TTC549 (cell line): ENCODE measurements at regions not wholly inside any gene's neighbourhood (a gene's known extent, or its start where the extent isn't known, plus 50 kb on each side); places are given as distances from the start of the nearest gene placed in this dataset.

ENCODE experiments used
- FAIRE-seq: peaks from 2 replicates; lab custom pipeline; 2012; peaks lifted over from hg19 to GRCh38; lab: Jason Lieb, UNC

DNA sequence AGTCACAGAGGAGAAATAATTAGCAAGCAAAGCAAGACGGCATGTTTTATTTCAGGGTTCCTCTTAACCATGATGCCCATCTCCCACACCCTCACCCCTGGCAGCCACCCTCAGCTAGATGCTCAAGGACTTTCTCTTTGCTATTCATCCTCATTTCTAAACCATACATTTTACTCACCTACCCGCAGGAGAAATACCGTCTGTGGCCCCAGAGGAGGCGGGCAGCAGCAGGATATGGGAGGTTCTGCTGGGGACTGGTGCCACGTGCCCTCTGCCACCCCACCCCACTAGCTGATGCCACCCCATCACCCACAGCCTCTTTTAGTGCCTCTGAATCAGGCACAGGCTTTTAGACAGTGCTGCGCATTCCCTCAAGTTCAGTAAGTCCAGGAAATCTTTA, 168.7 kb upstream of the ITGB1 start:
- no peak for FAIRE-seq

DNA sequence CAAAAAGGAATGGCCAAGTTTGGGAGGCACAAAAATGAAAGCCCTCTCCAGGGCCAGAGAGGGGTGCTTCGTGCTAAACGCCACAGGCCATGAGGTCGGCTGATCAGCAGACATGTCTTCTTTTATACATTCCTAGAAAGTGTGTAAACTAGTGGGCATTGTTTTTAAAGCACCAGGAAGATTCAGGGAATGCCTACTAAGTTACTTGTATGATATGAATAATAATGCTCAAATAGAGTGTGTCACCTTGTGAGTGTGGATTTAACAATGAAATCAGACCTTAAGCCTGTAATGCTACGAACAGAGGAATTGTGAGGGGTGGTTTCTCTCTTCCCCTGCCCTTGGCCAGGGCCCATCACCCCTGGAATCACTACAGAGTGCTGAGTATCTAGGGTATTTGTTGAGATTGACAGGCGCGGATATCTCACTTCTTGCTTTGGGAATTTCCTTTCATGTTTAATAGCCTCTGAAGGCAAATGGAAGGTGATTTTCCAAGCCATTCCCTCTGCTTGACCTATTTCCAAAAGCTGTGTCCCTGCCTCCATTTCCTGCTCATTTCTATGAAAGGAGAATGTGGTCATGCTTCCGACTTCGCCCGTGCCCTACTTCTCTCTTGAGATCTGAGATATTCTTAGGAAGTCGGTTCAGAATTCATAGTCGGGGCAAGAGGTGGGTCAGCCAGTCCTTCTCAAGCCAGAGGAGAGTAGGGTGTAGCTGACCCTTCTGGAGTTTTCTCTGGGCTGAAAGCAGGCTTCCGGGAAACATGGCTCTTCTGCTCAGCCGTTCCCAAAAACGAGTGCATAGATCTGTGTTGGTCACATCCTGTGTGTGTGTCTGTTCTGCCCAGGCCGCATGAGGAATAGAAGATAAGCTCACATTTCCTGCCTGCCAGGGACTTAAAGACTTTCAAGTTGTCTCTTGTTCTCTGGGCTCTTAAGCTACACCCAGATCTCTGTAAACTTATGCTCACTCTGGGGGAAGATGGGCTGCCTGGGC, 167.8 kb upstream of the ITGB1 start:
- no peak for FAIRE-seq

DNA sequence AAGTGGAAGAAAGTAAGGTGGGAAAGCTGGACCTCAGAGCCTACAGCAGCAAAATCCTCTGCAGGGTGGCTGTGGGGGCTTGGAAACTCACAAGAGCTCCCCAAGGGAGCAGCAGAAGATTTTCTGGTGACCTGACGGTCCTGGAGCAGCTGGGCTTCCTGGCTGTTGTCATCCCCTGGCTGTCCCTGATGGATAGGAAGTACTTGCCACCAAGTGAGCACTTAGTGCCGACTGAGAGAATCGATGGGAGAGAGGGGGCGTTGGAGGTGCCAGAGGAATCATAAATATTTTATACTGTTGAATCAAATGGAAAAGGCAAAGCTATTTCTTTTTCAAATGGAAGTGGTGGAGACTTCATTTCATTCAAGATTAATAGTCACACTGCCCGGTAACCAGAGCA, 167.1 kb upstream of the ITGB1 start:
- FAIRE-seq, result no peak

DNA sequence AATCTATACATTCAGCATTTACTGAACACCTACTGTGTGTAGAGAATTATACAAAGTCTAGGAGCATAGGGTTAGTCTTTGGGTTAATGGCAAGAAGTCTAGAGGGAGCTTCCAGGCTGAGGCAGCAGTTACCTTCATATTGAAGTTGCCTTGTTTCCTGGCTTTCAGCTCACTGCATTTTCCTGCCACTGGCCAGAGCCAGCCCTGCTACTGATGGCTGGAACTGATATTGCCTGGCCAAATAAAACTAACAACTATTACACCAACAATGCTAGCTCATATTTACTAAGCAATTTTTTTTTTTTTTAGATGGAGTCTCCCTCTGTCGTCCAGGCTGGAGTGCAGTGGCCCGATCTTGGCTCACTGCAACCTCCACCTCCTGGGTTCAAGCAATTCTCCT, 165.7 kb upstream of the ITGB1 start:
- no peak for FAIRE-seq

DNA sequence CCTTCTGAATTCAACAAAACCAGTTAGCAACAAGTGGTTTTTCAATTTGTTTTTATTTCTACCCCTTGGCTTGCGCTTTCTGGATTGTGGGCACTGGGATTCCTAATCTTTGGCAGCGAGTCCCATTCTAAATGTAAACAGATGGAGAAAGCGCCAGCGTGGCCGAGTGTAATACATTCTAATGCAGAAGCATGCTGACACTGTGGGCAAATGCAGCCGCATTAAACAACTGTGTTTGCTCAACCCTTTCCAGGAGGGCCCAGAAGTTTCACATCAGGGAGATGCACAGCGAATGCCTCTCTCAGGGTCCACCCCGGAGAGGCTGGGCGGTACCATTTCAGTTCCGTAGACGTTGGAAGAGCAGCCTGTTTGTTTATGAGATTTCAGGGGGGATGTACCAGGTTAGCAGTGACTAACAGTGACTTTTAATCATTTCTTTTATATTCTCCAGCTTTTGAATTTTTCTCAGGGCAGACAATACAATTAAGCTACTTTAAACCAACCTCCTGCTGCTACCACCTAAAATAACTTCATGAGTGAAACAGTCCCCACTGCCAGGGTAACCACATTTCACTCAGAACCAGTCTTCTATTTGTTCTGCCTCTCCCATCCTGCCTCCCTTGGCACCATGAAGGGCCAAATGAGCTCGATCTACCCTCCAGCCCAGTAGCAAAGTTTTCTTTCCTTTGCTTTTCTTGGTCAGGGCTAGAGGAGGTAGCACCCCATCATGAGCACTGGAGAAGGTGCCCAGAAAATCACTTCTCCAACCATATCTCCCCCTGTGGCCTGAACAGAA, 164.2 kb upstream of the ITGB1 start:
- no peak for FAIRE-seq

DNA sequence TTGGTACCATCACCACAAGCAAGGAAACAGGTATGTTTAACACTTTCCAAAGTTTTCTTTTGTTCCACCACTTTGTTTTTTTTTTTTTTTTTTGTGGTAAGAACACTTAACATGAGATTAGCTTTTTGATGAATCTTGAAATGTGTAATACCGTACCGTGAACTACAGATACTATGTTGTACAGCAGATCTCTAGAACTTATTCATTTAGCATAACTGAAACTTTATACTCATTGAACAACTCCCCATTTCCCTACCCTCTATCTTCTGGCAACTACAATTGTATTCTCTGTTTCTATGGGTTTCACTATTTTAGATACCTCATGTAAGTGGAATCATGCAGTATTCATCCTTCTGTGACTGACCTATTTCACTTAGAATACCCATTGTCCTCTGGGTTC, 162.7 kb upstream of the ITGB1 start:
- no peak for FAIRE-seq

DNA sequence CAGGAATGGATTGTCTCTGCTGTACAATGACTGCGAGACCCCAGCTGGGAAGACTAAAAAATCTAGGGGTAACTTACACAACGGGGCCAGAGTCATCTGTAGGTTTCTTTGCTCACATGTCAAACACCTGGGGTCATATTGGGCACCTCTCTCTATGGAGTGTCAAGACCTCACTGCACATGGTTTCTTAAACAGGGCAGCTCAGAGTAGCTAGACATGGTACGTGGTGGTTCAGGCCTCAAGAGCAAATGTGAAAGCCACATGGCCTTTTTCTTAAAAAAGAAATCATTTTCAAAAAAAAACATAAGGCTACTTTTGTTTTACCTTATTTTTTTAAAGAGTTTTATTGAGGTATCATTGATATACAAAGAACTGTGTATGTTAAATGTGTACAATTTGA, 162.2 kb upstream of the ITGB1 start:
- FAIRE-seq, result no peak

DNA sequence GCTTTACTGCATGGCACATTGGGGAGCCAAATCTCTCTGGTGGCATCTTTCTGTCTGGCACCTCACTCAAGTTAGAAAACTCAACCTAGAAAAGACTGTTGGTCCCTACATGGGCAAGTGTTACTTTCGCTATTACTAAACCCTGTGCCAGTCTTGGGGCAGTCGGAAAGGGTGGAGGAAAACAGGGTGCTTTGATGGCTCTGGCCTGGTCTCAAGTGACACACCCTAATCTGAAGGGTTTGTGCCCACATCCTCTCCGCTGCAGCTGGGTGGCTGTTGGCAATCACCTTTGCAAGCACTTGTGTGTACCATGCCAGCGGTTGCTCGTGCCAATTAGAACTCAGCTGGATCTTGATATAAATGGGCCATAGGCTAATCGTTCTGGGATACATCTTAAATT, 159.8 kb upstream of the ITGB1 start:
- no peak for FAIRE-seq

DNA sequence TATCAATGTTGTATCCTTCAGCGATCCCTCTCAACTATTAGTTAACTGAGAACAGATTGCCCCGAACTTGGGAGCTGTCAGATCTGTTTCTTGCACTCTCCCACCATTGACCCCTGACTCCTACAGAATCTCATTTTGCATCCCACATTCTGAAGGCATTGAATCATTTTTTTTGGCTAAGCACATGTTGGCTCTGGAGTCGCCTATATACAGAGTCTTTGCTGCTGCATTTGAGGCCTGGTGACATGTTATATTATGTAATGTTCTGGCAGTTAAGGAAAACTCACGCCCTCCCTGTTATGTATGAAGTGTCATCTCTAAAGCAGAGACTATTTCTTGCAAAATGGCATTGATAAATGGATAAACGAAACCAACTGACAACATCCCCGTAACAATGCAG, 159.2 kb upstream of the ITGB1 start:
- no peak for FAIRE-seq

DNA sequence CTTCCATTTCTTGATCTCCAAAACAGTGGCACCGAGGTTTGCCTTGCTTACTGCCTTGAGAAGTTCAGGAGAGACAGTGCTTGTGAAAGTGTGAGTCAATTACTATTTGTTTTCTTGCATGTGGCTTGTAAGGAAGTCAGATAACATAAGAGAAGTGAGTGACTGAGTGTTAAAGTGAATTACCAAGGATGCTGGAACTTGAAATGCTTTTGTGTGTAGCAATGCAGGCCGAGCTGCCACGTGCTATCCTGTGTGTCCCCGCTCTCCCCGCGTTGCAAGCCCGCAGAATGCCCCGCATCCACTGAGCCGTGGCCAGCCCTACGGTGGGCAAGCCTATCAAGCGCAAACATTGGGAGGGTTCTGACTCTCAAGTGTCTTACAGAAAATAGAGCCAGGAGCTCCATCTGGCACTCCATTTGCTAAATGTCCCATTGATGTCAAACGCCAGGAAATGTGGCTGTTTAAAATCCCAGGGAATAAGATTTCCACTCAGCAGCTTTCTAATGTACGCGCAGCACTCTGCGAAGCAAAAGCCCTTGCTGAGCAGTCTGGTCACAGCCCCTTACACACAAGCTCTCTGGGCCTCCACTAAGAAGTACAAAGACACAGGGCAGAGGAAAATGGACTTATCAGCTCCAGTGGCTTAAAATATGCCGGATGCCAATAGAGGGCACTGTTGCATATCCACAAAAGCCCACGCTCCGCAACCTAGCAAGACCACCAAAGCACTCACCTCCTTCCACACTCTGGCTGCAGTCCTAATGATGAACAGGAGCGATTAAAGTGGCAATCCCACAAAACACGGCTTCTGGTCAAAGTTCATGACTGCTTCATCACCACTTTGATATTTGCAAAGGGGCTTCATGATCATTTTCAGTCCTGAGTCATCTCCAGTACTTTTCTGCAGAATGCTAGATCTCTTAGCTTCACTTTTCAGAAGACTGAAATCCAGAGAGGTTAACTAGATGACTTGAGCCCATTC, 158.0 kb upstream of the ITGB1 start:
- no peak for FAIRE-seq

DNA sequence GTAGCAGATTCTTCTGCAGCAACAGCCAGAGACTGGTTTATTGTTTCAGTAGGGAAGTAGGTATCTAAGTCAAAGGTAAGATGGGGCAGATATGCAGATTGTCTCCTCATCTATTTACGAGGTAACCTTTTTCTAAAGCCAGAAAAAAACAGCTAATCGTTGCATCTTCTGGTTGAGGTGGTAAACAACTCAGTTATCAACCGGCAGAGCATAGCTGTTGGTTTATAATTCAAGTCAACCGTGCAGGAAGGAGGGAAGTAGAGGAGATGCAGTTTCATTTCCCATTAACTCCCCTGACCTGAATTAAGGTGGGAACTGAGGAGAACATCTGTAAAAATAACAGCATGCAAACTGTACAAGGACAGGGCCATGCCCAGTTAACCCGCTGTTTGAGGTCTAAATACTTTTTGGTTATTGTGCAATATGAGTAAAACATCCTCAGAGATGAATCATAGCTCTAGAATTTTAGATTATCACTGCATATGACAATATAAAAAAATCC, 156.5 kb upstream of the ITGB1 start:
- FAIRE-seq, result no peak

DNA sequence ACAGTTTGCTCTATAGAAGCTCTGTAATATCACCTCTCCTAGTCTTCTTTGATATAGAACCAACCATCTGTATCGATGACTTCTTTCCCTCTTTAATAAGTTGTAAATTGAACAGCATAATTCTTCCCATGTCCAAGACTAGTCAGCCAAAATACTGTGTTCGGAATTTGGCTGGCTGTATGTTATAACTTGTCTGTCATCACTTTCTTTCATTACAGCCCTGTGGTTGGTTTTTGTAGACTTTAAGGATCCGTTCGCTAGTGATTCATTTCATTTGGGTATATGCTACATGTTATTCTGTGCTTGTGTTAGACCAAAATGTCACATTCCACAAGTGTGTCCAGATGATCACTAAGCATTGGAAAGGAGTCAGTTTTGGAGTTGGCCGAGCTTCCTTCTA, 155.4 kb upstream of the ITGB1 start:
- no peak for FAIRE-seq

DNA sequence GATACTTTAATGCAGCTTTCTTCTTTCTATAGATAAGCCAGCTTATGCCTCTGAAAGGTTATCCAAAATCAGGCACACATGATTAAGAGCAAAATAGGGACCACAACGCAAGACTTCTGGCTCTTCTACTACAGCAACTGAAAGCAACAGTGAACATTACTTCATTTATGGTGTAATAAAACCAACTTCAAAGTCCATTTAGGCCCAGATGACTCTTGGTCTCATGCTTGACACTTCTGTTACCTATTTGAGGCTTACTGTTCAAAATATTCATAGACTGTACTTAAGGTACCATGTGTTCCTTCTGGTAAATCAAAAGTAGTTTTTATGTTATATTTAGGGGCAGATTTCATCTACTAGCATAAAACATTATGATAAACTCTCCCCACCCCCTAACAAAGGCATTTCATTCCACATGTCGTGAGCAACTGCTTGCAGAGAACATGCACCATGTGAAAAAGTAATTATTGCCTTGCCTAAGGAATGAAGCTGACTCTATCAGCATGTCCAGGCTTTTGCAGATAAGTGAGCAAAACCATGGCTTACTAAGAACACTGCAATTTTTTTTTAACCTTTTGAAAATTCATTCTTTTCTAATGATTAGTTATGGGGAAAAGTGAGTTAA, 154.9 kb upstream of the ITGB1 start:
- no peak for FAIRE-seq

DNA sequence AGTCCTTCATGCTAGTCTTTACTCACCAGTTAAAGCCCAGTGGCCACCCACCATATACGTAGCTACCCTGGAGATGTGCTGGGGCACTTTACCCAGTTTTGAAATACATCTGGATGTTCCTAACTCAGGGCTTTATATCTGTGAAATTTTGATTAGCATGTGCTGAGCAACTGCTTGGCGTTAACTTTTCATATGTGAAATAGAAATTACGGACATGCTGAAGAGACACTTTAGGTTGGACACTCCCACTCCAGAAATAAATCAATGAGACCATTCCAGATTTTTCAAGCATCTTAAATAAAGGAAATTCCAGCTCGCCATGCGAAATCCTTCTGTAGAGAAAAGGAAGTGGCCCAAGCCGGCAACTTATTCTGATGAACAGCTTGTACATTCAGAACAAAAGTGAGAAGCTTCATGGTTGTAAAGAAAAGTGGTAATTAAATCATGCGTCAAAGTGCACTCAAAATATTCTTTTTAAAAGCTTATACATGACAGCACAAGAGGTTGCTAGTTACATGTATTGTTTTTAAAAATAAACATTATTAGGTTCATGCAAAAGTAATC, 153.5 kb upstream of the ITGB1 start:
- FAIRE-seq, result no peak

DNA sequence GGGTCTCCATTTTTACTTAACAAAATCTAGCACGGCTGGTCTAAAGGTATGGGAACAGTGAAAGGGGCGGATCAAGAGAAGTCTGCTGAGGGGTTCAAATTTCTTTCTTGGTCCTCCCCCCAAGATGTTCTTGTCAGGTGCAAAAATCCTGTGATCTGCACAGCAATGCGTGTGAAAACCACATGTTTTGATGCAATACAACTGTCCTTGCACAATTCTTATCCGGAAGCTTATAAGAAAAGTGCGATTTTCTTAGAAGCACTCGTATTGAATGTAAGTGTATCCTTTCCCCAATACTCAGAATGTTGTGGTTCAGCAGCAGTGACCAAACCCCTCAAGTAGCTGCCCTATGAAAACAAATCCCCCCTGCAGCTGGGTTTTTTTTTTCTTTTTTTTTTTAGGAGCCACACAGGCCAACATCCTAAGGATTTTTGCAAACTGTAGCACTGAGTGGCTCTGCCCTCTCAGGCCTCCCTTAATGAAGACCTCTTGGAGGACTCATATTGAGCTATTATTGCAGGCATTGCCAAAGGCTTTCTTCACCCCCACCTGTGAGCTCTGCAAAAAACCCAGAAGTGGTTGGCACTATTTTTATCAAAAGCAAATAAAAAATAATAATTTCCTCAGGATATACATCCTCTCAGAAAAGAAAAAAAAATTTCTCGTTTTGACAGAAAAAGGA, 151.9 kb upstream of the ITGB1 start:
- FAIRE-seq, result no peak

DNA sequence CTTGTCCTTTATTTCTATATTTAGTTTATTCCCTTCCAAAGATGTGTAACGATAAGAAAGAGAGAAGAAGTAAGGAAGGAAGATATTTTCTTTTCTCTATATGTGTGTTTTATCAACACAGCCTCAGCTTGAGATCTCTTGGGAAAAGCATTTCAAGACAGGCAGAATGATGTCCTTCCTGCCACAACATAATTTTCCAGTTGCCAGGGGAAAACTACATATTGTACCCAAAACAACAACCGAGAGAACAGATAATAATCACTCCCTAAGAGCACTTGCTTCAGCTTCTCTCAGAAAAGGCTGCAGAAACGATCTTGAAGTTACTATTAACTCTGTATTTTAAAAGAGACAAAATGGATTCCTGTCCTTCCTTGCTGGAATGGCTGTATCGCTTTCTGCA, 151.4 kb upstream of the ITGB1 start:
- FAIRE-seq, result no peak

DNA sequence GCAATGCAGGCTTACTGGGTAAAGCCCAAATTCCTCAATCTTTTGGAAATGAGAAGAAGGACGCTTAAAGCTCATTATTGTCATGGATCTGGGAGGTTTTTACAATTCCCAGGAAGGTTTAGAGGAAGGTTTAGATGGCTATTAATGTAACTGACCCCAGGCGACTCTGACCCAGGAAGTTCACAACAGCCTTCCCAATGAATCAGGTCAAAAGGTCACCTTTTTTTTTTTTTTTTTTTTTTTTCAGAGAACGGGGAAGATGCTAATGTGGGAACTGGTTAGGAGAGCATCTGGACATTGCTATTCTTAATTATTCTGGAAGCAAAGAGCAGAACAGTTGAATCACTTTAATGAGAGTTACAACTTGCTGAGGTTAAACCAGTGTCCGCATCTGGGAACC, 149.9 kb upstream of the ITGB1 start:
- no peak for FAIRE-seq

DNA sequence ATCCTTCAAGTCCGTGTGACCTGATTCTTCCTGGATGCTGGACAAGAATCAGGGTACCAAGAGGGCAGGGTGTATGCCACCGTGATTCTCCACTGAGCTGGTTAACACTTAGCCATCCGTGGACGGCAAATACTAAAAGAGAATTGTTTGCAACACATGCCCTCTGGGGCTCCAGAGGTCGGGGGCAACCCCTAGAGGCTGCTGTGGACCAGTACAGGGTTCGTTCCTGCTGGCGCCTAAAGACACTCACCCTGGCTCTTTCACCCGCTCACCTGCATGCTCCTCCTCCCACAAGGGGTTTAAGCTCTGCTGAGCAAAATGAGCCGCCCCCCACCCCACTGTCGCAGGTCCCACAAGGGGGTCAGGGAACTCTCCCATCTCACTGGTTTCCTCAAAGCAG, 148.7 kb upstream of the ITGB1 start:
- no peak for FAIRE-seq

DNA sequence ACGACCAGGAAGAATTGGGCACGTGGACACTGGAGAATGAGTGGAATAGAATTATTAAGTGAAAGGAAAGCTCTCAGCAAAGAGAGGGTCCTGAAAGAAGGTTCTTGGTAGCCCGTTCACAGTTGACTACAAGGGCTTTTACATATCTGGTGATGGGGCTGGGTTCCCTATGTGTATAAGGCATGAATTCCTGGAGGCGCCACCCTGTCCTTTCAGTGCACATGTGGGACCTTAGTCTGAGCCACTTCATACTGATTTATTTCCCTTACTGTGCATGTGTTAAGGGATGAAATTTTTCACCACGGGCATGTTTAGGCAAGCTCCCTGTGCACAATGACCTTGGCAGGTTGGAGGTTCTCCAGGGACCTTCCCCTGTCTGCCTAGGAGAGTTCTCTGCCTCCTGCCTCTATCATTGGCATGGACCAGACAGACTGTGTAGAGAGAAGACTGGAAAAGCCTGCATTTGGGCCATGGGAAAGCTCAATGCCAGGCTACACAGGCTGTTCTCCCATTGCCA, 145.9 kb upstream of the ITGB1 start:
- no peak for FAIRE-seq

DNA sequence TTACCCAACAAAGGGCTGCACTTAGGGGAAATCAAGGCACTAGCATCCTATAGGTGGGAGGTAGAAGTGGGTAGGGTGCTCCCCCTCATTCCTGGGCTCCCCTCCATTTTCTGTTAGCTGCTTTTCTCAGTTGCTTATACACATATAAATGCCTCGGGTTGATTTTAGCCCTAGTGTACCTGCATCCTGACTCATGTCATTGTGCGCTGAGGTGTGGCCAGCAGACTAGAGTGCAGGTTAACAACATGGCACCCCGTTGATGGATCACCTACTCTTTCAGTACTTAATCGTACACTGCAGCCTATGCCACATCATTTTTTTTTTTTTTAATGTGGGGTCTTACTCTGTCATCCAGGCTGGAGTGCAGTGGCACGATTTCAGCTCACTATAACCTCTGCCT, 144.0 kb upstream of the ITGB1 start:
- no peak for FAIRE-seq
